Activated B cell treated with CpG ODN at 0.5 μM for 24 hours (primary cell): ENCODE measurements at regions not wholly inside any gene's neighbourhood (a gene's known extent, or its start where the extent isn't known, plus 50 kb on each side); places are given as distances from the start of the nearest gene placed in this dataset.

Experiments used
- ATAC-seq: fragments of 200-7000 bp; cut with Tn5 transposase; one replicate; pipeline ENCODE4 v1.10.0; 2021; ENCODE audit warnings: low read depth, mild to moderate bottlenecking, moderate library complexity
- CTCF ChIA-PET: fragments of 350-600 bp; sonication (Branson Sonifier 250); formaldehyde crosslinking; loops from one replicate; lab custom pipeline; 2021; ENCODE audit warnings: antibody characterized with exemption; lab: Charles Lee
- POLR2A ChIA-PET: fragments of 350-600 bp; sonication (Branson Sonifier 250); formaldehyde crosslinking; loops from one replicate; lab custom pipeline; 2021; ENCODE audit warnings: antibody characterized with exemption; lab: Charles Lee
- DNase-seq: peaks from one replicate; pipeline ENCODE4 v3.0.0; 2022
- H3K27ac Mint-ChIP-seq: one replicate; pipeline ENCODE4 v1.8.0; 2020; ENCODE audit warnings: mixed read lengths
- H3K27me3 Mint-ChIP-seq: one replicate; pipeline ENCODE4 v1.8.0; 2021; ENCODE audit warnings: mixed read lengths
- H3K36me3 Mint-ChIP-seq: one replicate; pipeline ENCODE4 v1.8.0; 2021; ENCODE audit warnings: low read depth, mixed read lengths
- H3K4me1 Mint-ChIP-seq: one replicate; pipeline ENCODE4 v1.8.0; 2021; ENCODE audit warnings: mixed read lengths
- H3K4me3 Mint-ChIP-seq: one replicate; pipeline ENCODE4 v1.8.0; 2020; ENCODE audit warnings: mild to moderate bottlenecking, mixed read lengths
- H3K9me3 Mint-ChIP-seq: one replicate; pipeline ENCODE4 v1.8.0; 2020; ENCODE audit warnings: mixed read lengths
- CTCF ChIP-seq: fragments of 200-600 bp; IDR thresholded peaks from one replicate; pipeline ENCODE4 v1.8.0; 2022; ENCODE audit warnings: antibody characterized with exemption, mild to moderate bottlenecking
- intact Hi-C: fragments of 100-400 bp; cut with micrococcal nuclease; formaldehyde crosslinking; loops from one replicate; pipeline ENCODE4 v1.15.1; 2024

- Mint-ChIP-seq H3K4me1 (peaks cover 24% of the 10 kb centered on the region), H3K36me3 (no peaks in the 10 kb centered on the region), H3K4me3 (no peak overlapping the region), H3K27ac (peak overlapping the region; percentile 77), H3K27me3 (no peaks in the 10 kb centered on the region), H3K9me3 (peaks cover 2% of the 10 kb centered on the region)
- intact Hi-C loops, result no loop called here
- CTCF ChIA-PET, result no interaction called here
- POLR2A ChIA-PET, result interaction anchor here (0.8 to 2.6 kb wide), 5 partner anchors 9 to 115 kb away, joined by 3 to 7 read pairs (median 4); partner anchors contain the start of gene NFKBIZ
- no peak for TF ChIP-seq CTCF
- ATAC-seq, result no peak
- no peak for DNase-seq
Measured at GRCh38 chr3:101963902-101964362, 114.6 kb downstream of the NFKBIZ start.

GRCh38 chr3:101964861-101965260, 115.5 kb downstream of the NFKBIZ start:
- Mint-ChIP-seq H3K36me3 (no peaks in the 10 kb centered on the region), H3K4me1 (peaks cover 24% of the 10 kb centered on the region), H3K27ac (no peak overlapping the region), H3K27me3 (no peaks in the 10 kb centered on the region), H3K4me3 (no peak overlapping the region), H3K9me3 (peaks cover 2% of the 10 kb centered on the region)
- intact Hi-C loops, result no loop called here
- ChIA-PET POLR2A (interaction anchor here (1.7 to 2.6 kb wide), 2 partner anchors 11 to 115 kb away, joined by 5 to 7 read pairs; partner anchors contain the start of gene NFKBIZ), CTCF (no interaction called here)
- ATAC-seq, result no peak
- no peak for DNase-seq
- TF ChIP-seq CTCF, result no peak

GRCh38 chr3:101966226-101966625, 116.9 kb downstream of the NFKBIZ start:
- no peak for TF ChIP-seq CTCF
- intact Hi-C loops, result no loop called here
- H3K4me3 Mint-ChIP-seq, result no peak overlapping the region
- no peaks in the 10 kb centered on the region for H3K36me3 Mint-ChIP-seq
- peaks cover 2% of the 10 kb centered on the region for H3K9me3 Mint-ChIP-seq
- DNase-seq (no peak), ATAC-seq (no peak)
- no peak overlapping the region for H3K27ac Mint-ChIP-seq
- ChIA-PET CTCF (no interaction called here), POLR2A (interaction anchor here (0.6 to 0.9 kb wide), 4 partner anchors 23 to 105 kb away, joined by 3 to 4 read pairs (median 3); no protein-coding TSS in a partner anchor)
- no peaks in the 10 kb centered on the region for H3K27me3 Mint-ChIP-seq
- H3K4me1 Mint-ChIP-seq, result peaks cover 24% of the 10 kb centered on the region

GRCh38 chr3:101970212-101970611, 120.9 kb downstream of the NFKBIZ start:
- no peak overlapping the region for H3K4me3 Mint-ChIP-seq
- ATAC-seq, result no peak
- intact Hi-C loops, result no loop called here
- TF ChIP-seq CTCF, result no peak
- H3K27me3 Mint-ChIP-seq, result no peaks in the 10 kb centered on the region
- no peak for DNase-seq
- no peak overlapping the region for H3K27ac Mint-ChIP-seq
- ChIA-PET CTCF (interaction anchor here (1.0 kb wide), 1 partner anchor 160 kb away, joined by 3 read pairs; no protein-coding TSS in a partner anchor), POLR2A (interaction anchor here (0.9 kb wide), 1 partner anchor 142 kb away, joined by 4 read pairs; no protein-coding TSS in a partner anchor)
- H3K36me3 Mint-ChIP-seq, result no peaks in the 10 kb centered on the region
- peaks cover 2% of the 10 kb centered on the region for H3K9me3 Mint-ChIP-seq
- peaks cover 19% of the 10 kb centered on the region for H3K4me1 Mint-ChIP-seq

- peaks cover 24% of the 10 kb centered on the region for H3K4me1 Mint-ChIP-seq
- no peak overlapping the region for H3K4me3 Mint-ChIP-seq
- ChIA-PET CTCF (no interaction called here), POLR2A (interaction anchor here (0.9 kb wide), 1 partner anchor 143 kb away, joined by 4 read pairs; no protein-coding TSS in a partner anchor)
- H3K9me3 Mint-ChIP-seq, result peaks cover 2% of the 10 kb centered on the region
- TF ChIP-seq CTCF, result no peak
- H3K27me3 Mint-ChIP-seq, result no peaks in the 10 kb centered on the region
- no peaks in the 10 kb centered on the region for H3K36me3 Mint-ChIP-seq
- ATAC-seq (no peak), DNase-seq (no peak)
- intact Hi-C loops, result no loop called here
- H3K27ac Mint-ChIP-seq, result no peak overlapping the region
Measured at GRCh38 chr3:101970905-101971304, 121.6 kb downstream of the NFKBIZ start.
